Umbilical cord (tissue), 1 donor: ENCODE measurements at regions not wholly inside any gene's neighbourhood (a gene's known extent, or its start where the extent isn't known, plus 50 kb on each side); places are given as distances from the start of the nearest gene placed in this dataset.
A peak's percentile ranks its signal among the peaks of the same experiment; 100 is the strongest.
"Not testable (repeated sequence)": the region's sequence is repeated elsewhere in the genome, so short reads cannot be mapped to it uniquely, and the experiment has no call there.

ENCODE experiments used
- DNase-seq: peaks from one replicate; pipeline ENCODE4 v3.0.0-alpha.2; 2015; ENCODE audit warnings: low spot score

GRCh38 chr4:117135634-117136354 lies 50.4 kb upstream of the TRAM1L1 start:
- no peak for DNase-seq

- DNase-seq = no peak
These were observed 51.8 kb upstream of the TRAM1L1 start for GRCh38 chr4:117137145-117137544.

- DNase-seq = not testable (repeated sequence)
These were observed 53.4 kb upstream of the TRAM1L1 start for GRCh38 chr4:117138732-117139131.

- DNase-seq = no peak
These were observed 68.9 kb upstream of the TRAM1L1 start for GRCh38 chr4:117154251-117154650.

- DNase-seq = no peak
These were observed 71.4 kb upstream of the TRAM1L1 start for GRCh38 chr4:117156806-117157205.

GRCh38 chr4:117157360-117157759 lies 72.0 kb upstream of the TRAM1L1 start:
- no peak for DNase-seq

GRCh38 chr4:117162976-117163375 lies 77.6 kb upstream of the TRAM1L1 start:
- no peak for DNase-seq

- no peak for DNase-seq
These were observed 79.0 kb upstream of the TRAM1L1 start for GRCh38 chr4:117164338-117164737.

- DNase-seq = not testable (repeated sequence)
These were observed 90.0 kb upstream of the TRAM1L1 start for GRCh38 chr4:117175369-117175768.

- no peak for DNase-seq
These were observed 117.9 kb upstream of the TRAM1L1 start for GRCh38 chr4:117203231-117203630.

- no peak for DNase-seq
These were observed 125.2 kb upstream of the TRAM1L1 start for GRCh38 chr4:117210551-117210950.

- no peak for DNase-seq
These were observed 138.9 kb upstream of the TRAM1L1 start for GRCh38 chr4:117224256-117224655.

- DNase-seq = peak; percentile 93
These were observed 140.1 kb upstream of the TRAM1L1 start for GRCh38 chr4:117225471-117225870.

GRCh38 chr4:117227925-117228324 lies 142.5 kb upstream of the TRAM1L1 start:
- no peak for DNase-seq

GRCh38 chr4:117239434-117239833 lies 154.1 kb upstream of the TRAM1L1 start:
- no peak for DNase-seq

- no peak for DNase-seq
These were observed 164.0 kb upstream of the TRAM1L1 start for GRCh38 chr4:117249333-117249732.

- DNase-seq = no peak
These were observed 178.7 kb upstream of the TRAM1L1 start for GRCh38 chr4:117264072-117264471.

GRCh38 chr4:117267317-117267716 lies 181.9 kb upstream of the TRAM1L1 start:
- no peak for DNase-seq

- no peak for DNase-seq
These were observed 199.4 kb upstream of the TRAM1L1 start for GRCh38 chr4:117284736-117285135.

GRCh38 chr4:117293784-117294183 lies 208.4 kb upstream of the TRAM1L1 start:
- no peak for DNase-seq

GRCh38 chr4:117302226-117302625 lies 216.8 kb upstream of the TRAM1L1 start:
- DNase-seq = no peak

GRCh38 chr4:117311215-117311614 lies 225.8 kb upstream of the TRAM1L1 start:
- DNase-seq = no peak

- no peak for DNase-seq
These were observed 226.6 kb upstream of the TRAM1L1 start for GRCh38 chr4:117311989-117312388.
